ENCODE measurements at regions not wholly inside any gene's neighbourhood (a gene's known extent, or its start where the extent isn't known, plus 50 kb on each side); places are given as distances from the start of the nearest gene placed in this dataset.

DNA sequence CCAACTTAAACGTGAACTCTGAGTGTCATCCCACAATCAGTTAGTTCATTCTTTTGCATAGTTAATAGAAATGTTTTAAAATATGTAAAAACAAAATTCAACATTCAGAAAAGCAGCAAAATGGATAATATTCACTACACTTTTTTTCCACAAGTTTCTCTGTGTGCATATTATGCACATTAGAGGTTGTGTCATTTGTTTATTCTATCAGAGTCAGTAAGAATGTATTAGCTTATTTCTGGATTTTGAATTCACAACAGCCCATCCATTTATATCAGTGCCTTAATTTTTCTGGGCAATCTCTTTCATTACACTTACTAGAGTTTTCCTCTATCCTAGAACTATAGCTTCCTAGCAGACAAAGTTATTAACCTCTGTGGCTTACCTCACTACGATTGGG is 432.7 kb upstream of the SEMA3A start (continued):
- no peak for TF ChIP-seq NR2C1 (IDR thresholded peaks at IDR 0.05)
- TF ChIP-seq ZNF622 (IDR thresholded peaks at IDR 0.05): no peak
- no peak for TF ChIP-seq SREBF1 (IDR thresholded peaks at IDR 0.05; ENCODE audit: low read length)
- TF ChIP-seq FOS (IDR thresholded peaks at IDR 0.05; ENCODE audit: borderline replicate concordance, extremely low read depth, insufficient read length): no peak
- TF ChIP-seq DPF2 (IDR thresholded peaks at IDR 0.05): no peak

DNA sequence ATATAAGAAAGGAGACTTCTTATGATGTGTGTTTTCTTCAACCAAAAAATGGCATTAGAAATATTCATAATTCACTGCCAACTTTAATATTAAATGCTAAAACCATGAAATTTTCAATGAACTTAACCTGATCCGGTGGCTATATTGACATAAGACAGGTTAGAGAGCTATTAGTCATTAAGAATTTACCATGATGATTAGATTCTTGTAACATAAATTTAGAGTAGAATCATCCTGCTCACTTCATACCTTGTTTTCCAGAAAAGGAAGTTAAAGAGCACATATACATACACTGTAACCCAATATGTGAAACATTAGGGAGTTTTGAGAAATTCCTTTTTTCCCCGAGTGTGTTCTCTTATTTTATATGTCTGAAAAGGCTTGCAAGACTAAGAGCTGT is 430.3 kb upstream of the SEMA3A start:
- SMC1A ChIA-PET (ENCODE audit: uncharacterized antibody, unreplicated experiment): interaction anchor here (0.7 to 1.4 kb wide), 2 partner anchors 11 to 55 kb away, joined by 3 to 5 read pairs; no protein-coding TSS in a partner anchor
- Histone ChIP-seq H3K27ac (ENCODE audit: control insufficient read depth, insufficient read depth) (no peak overlapping the region), H2AFZ (ENCODE audit: control insufficient read depth, low read depth, low read length) (no peak overlapping the region), H3K27me3 (replicated peaks in 1 of 2; ENCODE audit: control insufficient read depth in 2 of 2, insufficient read depth in 2 of 2, low read length in 1 of 2) (no peaks in the 10 kb centered on the region), H3K4me2 (ENCODE audit: control insufficient read depth, insufficient read depth) (no peak overlapping the region), H3K4me3 (no peak overlapping the region), H3K9ac (ENCODE audit: control insufficient read depth, insufficient read depth, low read length) (no peak overlapping the region), H4K20me1 (ENCODE audit: control insufficient read depth, insufficient read depth) (no peaks in the 10 kb centered on the region), H3K79me2 (ENCODE audit: control insufficient read depth, insufficient read depth, low read length) (no peaks in the 10 kb centered on the region), H3K4me1 (ENCODE audit: control insufficient read depth, insufficient read depth, low read length) (no peaks in the 10 kb centered on the region), H3K36me3 (ENCODE audit: control insufficient read depth in 2 of 2, insufficient read depth in 2 of 2, low read length in 1 of 2) (no peaks in the 10 kb centered on the region), H3K9me3 (replicated peaks; ENCODE audit: control insufficient read depth, insufficient read depth, low read length) (no peaks in the 10 kb centered on the region)
- RAD21 ChIA-PET (ENCODE audit: unreplicated experiment): no interaction called here
- WGBS (ENCODE audit: insufficient coverage, insufficient replicate concordance, low lambda C conversion rate, missing lambda C conversion rate): 11% methylated on average over 2 of the region's 2 CpGs
- intact Hi-C loops (cut with micrococcal nuclease; ENCODE audit: unreplicated experiment) (no loop called here), in situ Hi-C loops (cut with MboI) (no loop called here)
- POLR2A ChIA-PET: no interaction called here
- BruUV-seq (replicated peaks): no TSS peak
- no peak for ATAC-seq
- DNase-seq (ENCODE audit: low read depth, low spot score): no peak
- no peak for FAIRE-seq
- CTCF ChIA-PET: no interaction called here
- no peak for TF ChIP-seq ZNF622 (IDR thresholded peaks at IDR 0.05)
- no peak for TF ChIP-seq ZNF384 (IDR thresholded peaks at IDR 0.05; ENCODE audit: borderline replicate concordance, low read depth, low read length)
- TF ChIP-seq RAD51 (IDR thresholded peaks at IDR 0.05): no peak
- TF ChIP-seq RFX5 (IDR thresholded peaks at IDR 0.05; ENCODE audit: low read depth, low read length): no peak
- no peak for TF ChIP-seq STAT1 (conservative IDR thresholded peaks at IDR 0.05)
- no peak for TF ChIP-seq EED (IDR thresholded peaks at IDR 0.05; ENCODE audit: low read depth)
- no peak for TF ChIP-seq JUNB (IDR thresholded peaks at IDR 0.05)
- TF ChIP-seq, protein P1, sequence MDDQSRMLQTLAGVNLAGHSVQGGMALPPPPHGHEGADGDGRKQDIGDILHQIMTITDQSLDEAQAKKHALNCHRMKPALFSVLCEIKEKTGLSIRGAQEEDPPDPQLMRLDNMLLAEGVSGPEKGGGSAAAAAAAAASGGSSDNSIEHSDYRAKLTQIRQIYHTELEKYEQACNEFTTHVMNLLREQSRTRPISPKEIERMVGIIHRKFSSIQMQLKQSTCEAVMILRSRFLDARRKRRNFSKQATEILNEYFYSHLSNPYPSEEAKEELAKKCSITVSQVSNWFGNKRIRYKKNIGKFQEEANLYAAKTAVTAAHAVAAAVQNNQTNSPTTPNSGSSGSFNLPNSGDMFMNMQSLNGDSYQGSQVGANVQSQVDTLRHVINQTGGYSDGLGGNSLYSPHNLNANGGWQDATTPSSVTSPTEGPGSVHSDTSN (IDR thresholded peaks at IDR 0.05; ENCODE audit: insufficient replicate concordance, low read depth, low read length): no peak
- TF ChIP-seq ETV6 (conservative IDR thresholded peaks at IDR 0.05 in 1 of 2, IDR thresholded peaks at IDR 0.05 in 1 of 2; ENCODE audit: borderline replicate concordance in 1 of 2, low read depth in 1 of 2): no peak
- TF ChIP-seq SUZ12 (IDR thresholded peaks at IDR 0.05; ENCODE audit: unreplicated experiment): no peak
- TF ChIP-seq, protein P2, sequence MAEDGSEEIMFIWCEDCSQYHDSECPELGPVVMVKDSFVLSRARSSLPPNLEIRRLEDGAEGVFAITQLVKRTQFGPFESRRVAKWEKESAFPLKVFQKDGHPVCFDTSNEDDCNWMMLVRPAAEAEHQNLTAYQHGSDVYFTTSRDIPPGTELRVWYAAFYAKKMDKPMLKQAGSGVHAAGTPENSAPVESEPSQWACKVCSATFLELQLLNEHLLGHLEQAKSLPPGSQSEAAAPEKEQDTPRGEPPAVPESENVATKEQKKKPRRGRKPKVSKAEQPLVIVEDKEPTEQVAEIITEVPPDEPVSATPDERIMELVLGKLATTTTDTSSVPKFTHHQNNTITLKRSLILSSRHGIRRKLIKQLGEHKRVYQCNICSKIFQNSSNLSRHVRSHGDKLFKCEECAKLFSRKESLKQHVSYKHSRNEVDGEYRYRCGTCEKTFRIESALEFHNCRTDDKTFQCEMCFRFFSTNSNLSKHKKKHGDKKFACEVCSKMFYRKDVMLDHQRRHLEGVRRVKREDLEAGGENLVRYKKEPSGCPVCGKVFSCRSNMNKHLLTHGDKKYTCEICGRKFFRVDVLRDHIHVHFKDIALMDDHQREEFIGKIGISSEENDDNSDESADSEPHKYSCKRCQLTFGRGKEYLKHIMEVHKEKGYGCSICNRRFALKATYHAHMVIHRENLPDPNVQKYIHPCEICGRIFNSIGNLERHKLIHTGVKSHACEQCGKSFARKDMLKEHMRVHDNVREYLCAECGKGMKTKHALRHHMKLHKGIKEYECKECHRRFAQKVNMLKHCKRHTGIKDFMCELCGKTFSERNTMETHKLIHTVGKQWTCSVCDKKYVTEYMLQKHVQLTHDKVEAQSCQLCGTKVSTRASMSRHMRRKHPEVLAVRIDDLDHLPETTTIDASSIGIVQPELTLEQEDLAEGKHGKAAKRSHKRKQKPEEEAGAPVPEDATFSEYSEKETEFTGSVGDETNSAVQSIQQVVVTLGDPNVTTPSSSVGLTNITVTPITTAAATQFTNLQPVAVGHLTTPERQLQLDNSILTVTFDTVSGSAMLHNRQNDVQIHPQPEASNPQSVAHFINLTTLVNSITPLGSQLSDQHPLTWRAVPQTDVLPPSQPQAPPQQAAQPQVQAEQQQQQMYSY (CRISPR knock-in tag; IDR thresholded peaks at IDR 0.05): no peak
- no peak for TF ChIP-seq NR2C2 (IDR thresholded peaks at IDR 0.05; ENCODE audit: borderline replicate concordance, control insufficient read depth, insufficient read length, low read depth)
- TF ChIP-seq HDAC6 (IDR thresholded peaks at IDR 0.05; ENCODE audit: unreplicated experiment): no peak
- TF ChIP-seq, protein P3, sequence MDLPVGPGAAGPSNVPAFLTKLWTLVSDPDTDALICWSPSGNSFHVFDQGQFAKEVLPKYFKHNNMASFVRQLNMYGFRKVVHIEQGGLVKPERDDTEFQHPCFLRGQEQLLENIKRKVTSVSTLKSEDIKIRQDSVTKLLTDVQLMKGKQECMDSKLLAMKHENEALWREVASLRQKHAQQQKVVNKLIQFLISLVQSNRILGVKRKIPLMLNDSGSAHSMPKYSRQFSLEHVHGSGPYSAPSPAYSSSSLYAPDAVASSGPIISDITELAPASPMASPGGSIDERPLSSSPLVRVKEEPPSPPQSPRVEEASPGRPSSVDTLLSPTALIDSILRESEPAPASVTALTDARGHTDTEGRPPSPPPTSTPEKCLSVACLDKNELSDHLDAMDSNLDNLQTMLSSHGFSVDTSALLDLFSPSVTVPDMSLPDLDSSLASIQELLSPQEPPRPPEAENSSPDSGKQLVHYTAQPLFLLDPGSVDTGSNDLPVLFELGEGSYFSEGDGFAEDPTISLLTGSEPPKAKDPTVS (IDR thresholded peaks at IDR 0.05; ENCODE audit: low read depth, low read length): no peak
- TF ChIP-seq, protein P4, sequence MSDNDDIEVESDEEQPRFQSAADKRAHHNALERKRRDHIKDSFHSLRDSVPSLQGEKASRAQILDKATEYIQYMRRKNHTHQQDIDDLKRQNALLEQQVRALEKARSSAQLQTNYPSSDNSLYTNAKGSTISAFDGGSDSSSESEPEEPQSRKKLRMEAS (IDR thresholded peaks at IDR 0.05; ENCODE audit: low read depth, low read length): no peak

Measured in GM12878 (cell line).